GM12878 (cell line): ENCODE measurements at regions not wholly inside any gene's neighbourhood (a gene's known extent, or its start where the extent isn't known, plus 50 kb on each side); places are given as distances from the start of the nearest gene placed in this dataset.

Source experiments
- ATF7 ChIP-seq: fragments of 450-650 bp; IDR thresholded peaks from 2 replicates; pipeline ENCODE4 v1.6.1; 2016; ENCODE audit warnings: low read depth, mild to moderate bottlenecking
- BRCA1 ChIP-seq: IDR thresholded peaks from 2 replicates; pipeline ENCODE4 v1.6.1; 2011; ENCODE audit warnings: low read depth, low read length, improper control_type of control experiment
- CREM ChIP-seq: IDR thresholded peaks from 2 replicates; pipeline ENCODE4 v1.6.1; 2014; ENCODE audit warnings: antibody characterized with exemption, low read depth
- DPF2 ChIP-seq: fragments of 450-650 bp; IDR thresholded peaks from 2 replicates; pipeline ENCODE4 v1.6.1; 2017; ENCODE audit warnings: mild to moderate bottlenecking
- EED ChIP-seq: sonication (generic); IDR thresholded peaks from 2 replicates; pipeline ENCODE4 v1.6.1; 2016; ENCODE audit warnings: antibody characterized with exemption, low read depth
- FOXM1 ChIP-seq: IDR thresholded peaks from 2 replicates; pipeline ENCODE4 v1.6.1; 2012; ENCODE audit warnings: low read depth, mild to moderate bottlenecking, inconsistent platforms, low read length, moderate library complexity
- IKZF1 ChIP-seq: fragments of 450-650 bp; conservative IDR thresholded peaks from 2 replicates; pipeline ENCODE4 v1.6.1; 2017; ENCODE audit warnings: antibody characterized with exemption, mild to moderate bottlenecking
- MEF2A ChIP-seq: IDR thresholded peaks from 2 replicates; pipeline ENCODE4 v1.6.1; 2011; ENCODE audit warnings: low read depth, mild to moderate bottlenecking, low read length, moderate library complexity; ENCODE audit not compliant: insufficient read depth
- NFYA ChIP-seq: IDR thresholded peaks from 2 replicates; pipeline ENCODE4 v1.6.1; 2011; ENCODE audit warnings: low read depth, mild to moderate bottlenecking, low read length, improper control_type of control experiment, borderline replicate concordance
- NR2C2 ChIP-seq: IDR thresholded peaks from 2 replicates; pipeline ENCODE4 v1.6.1; 2011; ENCODE audit warnings: borderline replicate concordance, low read depth; ENCODE audit not compliant: control insufficient read depth, insufficient read length
- PKNOX1 ChIP-seq: fragments of 450-650 bp; IDR thresholded peaks from 2 replicates; pipeline ENCODE4 v1.6.1; 2016; ENCODE audit warnings: mild to moderate bottlenecking
- POLR2AphosphoS5 ChIP-seq: IDR thresholded peaks from 2 replicates; pipeline ENCODE4 v1.6.1; 2011; ENCODE audit warnings: mild to moderate bottlenecking, low read length, inconsistent platforms
- RAD21 ChIP-seq: IDR thresholded peaks from 2 replicates; pipeline ENCODE4 v1.6.1; 2011; ENCODE audit warnings: mild to moderate bottlenecking, low read depth, low read length, moderate library complexity; ENCODE audit not compliant: insufficient read depth
- REST ChIP-seq: IDR thresholded peaks from 2 replicates; pipeline ENCODE4 v1.6.1; 2012; ENCODE audit warnings: mild to moderate bottlenecking, low read depth, low read length
- SKIL ChIP-seq: fragments of 450-650 bp; IDR thresholded peaks from 2 replicates; pipeline ENCODE4 v1.6.1; 2017; ENCODE audit warnings: mild to moderate bottlenecking, low read depth, inconsistent platforms; ENCODE audit not compliant: poor library complexity, severe bottlenecking
- SP1 ChIP-seq: IDR thresholded peaks from one replicate; pipeline ENCODE4 v1.6.1; 2011; ENCODE audit warnings: low read depth, low read length
- SPI1 ChIP-seq: IDR thresholded peaks from 2 replicates; pipeline ENCODE4 v1.6.1; 2011; ENCODE audit warnings: low read depth, mild to moderate bottlenecking, low read length, moderate library complexity, borderline replicate concordance; ENCODE audit not compliant: insufficient read depth
- SREBF2 ChIP-seq: IDR thresholded peaks from 2 replicates; pipeline ENCODE4 v1.6.1; 2012; ENCODE audit warnings: mild to moderate bottlenecking, low read length
- SUPT20H ChIP-seq: IDR thresholded peaks from 2 replicates; pipeline ENCODE4 v1.6.1; 2011; ENCODE audit warnings: low read depth, mild to moderate bottlenecking, low read length, moderate library complexity, borderline replicate concordance; ENCODE audit not compliant: control insufficient read depth
- TBL1XR1 ChIP-seq: IDR thresholded peaks from 2 replicates; pipeline ENCODE4 v1.6.1; 2012; ENCODE audit warnings: low read depth, low read length, improper control_type of control experiment
- TCF12 ChIP-seq: IDR thresholded peaks from 2 replicates; pipeline ENCODE4 v1.6.1; 2011; ENCODE audit warnings: low read depth, mild to moderate bottlenecking, low read length
- TCF7 ChIP-seq: IDR thresholded peaks from 2 replicates; pipeline ENCODE4 v1.6.1; 2014; ENCODE audit warnings: antibody characterized with exemption, borderline replicate concordance
- ZBED1 ChIP-seq: IDR thresholded peaks from 2 replicates; pipeline ENCODE4 v1.6.1; 2016; ENCODE audit warnings: borderline replicate concordance
- TF ChIP-seq, protein P1 (sequence below): fragments of 450-650 bp; IDR thresholded peaks from 2 replicates; pipeline ENCODE4 v1.6.1; 2016; ENCODE audit warnings: mild to moderate bottlenecking

- TF ChIP-seq, protein P1, sequence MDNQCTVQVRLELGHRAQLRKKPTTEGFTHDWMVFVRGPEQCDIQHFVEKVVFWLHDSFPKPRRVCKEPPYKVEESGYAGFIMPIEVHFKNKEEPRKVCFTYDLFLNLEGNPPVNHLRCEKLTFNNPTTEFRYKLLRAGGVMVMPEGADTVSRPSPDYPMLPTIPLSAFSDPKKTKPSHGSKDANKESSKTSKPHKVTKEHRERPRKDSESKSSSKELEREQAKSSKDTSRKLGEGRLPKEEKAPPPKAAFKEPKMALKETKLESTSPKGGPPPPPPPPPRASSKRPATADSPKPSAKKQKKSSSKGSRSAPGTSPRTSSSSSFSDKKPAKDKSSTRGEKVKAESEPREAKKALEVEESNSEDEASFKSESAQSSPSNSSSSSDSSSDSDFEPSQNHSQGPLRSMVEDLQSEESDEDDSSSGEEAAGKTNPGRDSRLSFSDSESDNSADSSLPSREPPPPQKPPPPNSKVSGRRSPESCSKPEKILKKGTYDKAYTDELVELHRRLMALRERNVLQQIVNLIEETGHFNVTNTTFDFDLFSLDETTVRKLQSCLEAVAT = 0 out of 2 replicates have a peak, but pooled peaks have one; percentile 5
- TF ChIP-seq DPF2 (peak; percentile 62), NFYA (no peak), SPI1 (peak; percentile 13; the same call in 1 of the 2 replicates), TCF7 (0 out of 2 replicates have a peak, but pooled peaks have one; percentile 45), FOXM1 (no peak), SKIL (peak; percentile 61), POLR2AphosphoS5 (peak; percentile 81), CREM (peak; percentile 86), RAD21 (no peak), SP1 (peak; percentile 75), SREBF2 (no peak), IKZF1 (peak; percentile 91), TBL1XR1 (0 out of 2 replicates have a peak, but pooled peaks have one; percentile 37), NR2C2 (no peak), PKNOX1 (peak; percentile 72), MEF2A (peak; percentile 48; the same call in 1 of the 2 replicates), ZBED1 (peak; percentile 90; the same call in 1 of the 2 replicates), SUPT20H (no peak), BRCA1 (no peak), ATF7 (0 out of 2 replicates have a peak, but pooled peaks have one; percentile 11), TCF12 (peak; percentile 92), EED (peak; percentile 97), REST (0 out of 2 replicates have a peak, but pooled peaks have one; percentile 18)
Observed at GRCh38 chr9:1880038-1880565, 135.0 kb upstream of the SMARCA2 start (continued).
